SK-N-SH (cell line): ENCODE measurements at regions not wholly inside any gene's neighbourhood (a gene's known extent, or its start where the extent isn't known, plus 50 kb on each side); places are given as distances from the start of the nearest gene placed in this dataset.

Experiments
- CHD2 ChIP-seq: fragments of 150-350 bp; IDR thresholded peaks from 2 replicates; pipeline ENCODE4 v1.6.1; 2018; ENCODE audit warnings: low read length; ENCODE audit not compliant: partially characterized antibody
- CTCF ChIP-seq: fragments of 200-600 bp; sonication (generic); IDR thresholded peaks from 2 replicates; pipeline ENCODE4 v1.6.1; 2017; ENCODE audit warnings: antibody characterized with exemption, mild to moderate bottlenecking, moderate library complexity
- EP300 ChIP-seq, 2 experiments: IDR thresholded peaks; 2 replicates each; pipeline versions ENCODE4 v1.4.0 to v1.6.1; 2012; ENCODE audit warnings: borderline replicate concordance in 1 of 2, low read depth in 1 of 2, low read length in 1 of 2
- FOSL2 ChIP-seq: IDR thresholded peaks from 2 replicates; pipeline ENCODE4 v1.4.0; 2012; ENCODE audit warnings: low read depth, mild to moderate bottlenecking, moderate library complexity, borderline replicate concordance
- FOXM1 ChIP-seq: IDR thresholded peaks from 2 replicates; pipeline ENCODE4 v1.4.0; 2012; ENCODE audit warnings: low read depth, mild to moderate bottlenecking
- GABPA ChIP-seq: IDR thresholded peaks from 2 replicates; pipeline ENCODE4 v1.4.0; 2012; ENCODE audit warnings: low read depth, mild to moderate bottlenecking
- JUND ChIP-seq: IDR thresholded peaks from 2 replicates; pipeline ENCODE4 v1.4.0; 2012
- NFIC ChIP-seq: IDR thresholded peaks from 2 replicates; pipeline ENCODE4 v1.4.0; 2012; ENCODE audit warnings: borderline replicate concordance
- POLR2AphosphoS5 ChIP-seq: IDR thresholded peaks from 2 replicates; pipeline ENCODE4 v1.6.1; 2012; ENCODE audit warnings: low read depth, low read length
- RAD21 ChIP-seq: IDR thresholded peaks from 2 replicates; pipeline ENCODE4 v1.6.1; 2012; ENCODE audit warnings: mild to moderate bottlenecking, low read length
- REST ChIP-seq: IDR thresholded peaks from 2 replicates; pipeline ENCODE4 v1.6.1; 2012; ENCODE audit warnings: mild to moderate bottlenecking, low read depth, low read length, moderate library complexity
- RFX5 ChIP-seq: IDR thresholded peaks from 2 replicates; pipeline ENCODE4 v1.6.1; 2012; ENCODE audit warnings: mild to moderate bottlenecking, improper control_type of control experiment, low read length
- USF2 ChIP-seq: fragments of 150-350 bp; IDR thresholded peaks from 2 replicates; pipeline ENCODE4 v1.6.1; 2017; ENCODE audit warnings: antibody characterized with exemption, low read length, low read depth, borderline replicate concordance
- YY1 ChIP-seq: IDR thresholded peaks from 2 replicates; pipeline ENCODE4 v1.4.0; 2012; ENCODE audit warnings: low read depth, mild to moderate bottlenecking

- TF ChIP-seq GABPA (no peak), CTCF (no peak), NFIC (no peak), POLR2AphosphoS5 (no peak), USF2 (no peak), EP300 (IDR thresholded peaks at IDR 0.05; ENCODE audit: borderline replicate concordance in 1 of 2, low read depth in 1 of 2, low read length in 1 of 2) (no peak), FOSL2 (no peak), RFX5 (no peak), JUND (no peak), RAD21 (no peak), REST (peak; percentile 87), CHD2 (no peak), FOXM1 (no peak), YY1 (no peak)
Measured at GRCh38 chr6:88376197-88376596, 210.1 kb upstream of the CNR1 start.
